ENCODE measurements at regions not wholly inside any gene's neighbourhood (a gene's known extent, or its start where the extent isn't known, plus 50 kb on each side); places are given as distances from the start of the nearest gene placed in this dataset.

- no peak for DNase-seq (ENCODE audit: low spot score)
- intact Hi-C loops (cut with DNase I) = no loop called here
Observed at GRCh38 chr4:62952366-62952765, 1456.9 kb downstream of the TECRL start.

- DNase-seq (ENCODE audit: low spot score) = no peak
- intact Hi-C loops (cut with DNase I) = no loop called here
Observed at GRCh38 chr4:62948108-62948507, 1461.1 kb downstream of the TECRL start.

- intact Hi-C loops (cut with DNase I) = no loop called here
- no peak for DNase-seq (ENCODE audit: low spot score)
Observed at GRCh38 chr4:62940229-62940628, 1469.0 kb downstream of the TECRL start.

- intact Hi-C loops (cut with DNase I) = no loop called here
- no peak for DNase-seq (ENCODE audit: low spot score)
Observed at GRCh38 chr4:62930884-62931283, 1478.4 kb downstream of the TECRL start.

- DNase-seq (ENCODE audit: low spot score) = no peak
- intact Hi-C loops (cut with DNase I) = no loop called here
Observed at GRCh38 chr4:62928483-62928882, 1480.8 kb downstream of the TECRL start.

- no peak for DNase-seq (ENCODE audit: low spot score)
- intact Hi-C loops (cut with DNase I) = no loop called here
Observed at GRCh38 chr4:62927574-62927973, 1481.7 kb downstream of the TECRL start.

GRCh38 chr4:62923783-62924182 lies 1485.5 kb downstream of the TECRL start:
- intact Hi-C loops (cut with DNase I) = no loop called here
- no peak for DNase-seq (ENCODE audit: low spot score)

- intact Hi-C loops (cut with DNase I) = no loop called here
- DNase-seq (ENCODE audit: low spot score) = no peak
Observed at GRCh38 chr4:62917649-62918048, 1491.6 kb downstream of the TECRL start.

GRCh38 chr4:62914758-62915157 lies 1494.5 kb downstream of the TECRL start:
- DNase-seq (ENCODE audit: low spot score) = no peak
- intact Hi-C loops (cut with DNase I) = no loop called here

- intact Hi-C loops (cut with DNase I) = no loop called here
- DNase-seq (ENCODE audit: low spot score) = no peak
Observed at GRCh38 chr4:62913065-62913464, 1496.2 kb downstream of the TECRL start.

GRCh38 chr4:62912531-62912930 lies 1496.7 kb downstream of the TECRL start:
- DNase-seq (ENCODE audit: low spot score) = no peak
- intact Hi-C loops (cut with DNase I) = no loop called here

- intact Hi-C loops (cut with DNase I) = no loop called here
- no peak for DNase-seq (ENCODE audit: low spot score)
Observed at GRCh38 chr4:62909238-62909637, 1500.0 kb downstream of the TECRL start.

GRCh38 chr4:62901101-62901500 lies 1508.1 kb downstream of the TECRL start:
- intact Hi-C loops (cut with DNase I) = no loop called here

GRCh38 chr4:62899646-62900364 lies 1509.4 kb downstream of the TECRL start:
- intact Hi-C loops (cut with DNase I) = no loop called here
- no peak for DNase-seq (ENCODE audit: low spot score)

More at GRCh38 chr4:62901101-62901500, 1508.1 kb downstream of the TECRL start:
- DNase-seq (ENCODE audit: low spot score) = no peak

- intact Hi-C loops (cut with DNase I) = no loop called here
- no peak for DNase-seq (ENCODE audit: low spot score)
Observed at GRCh38 chr4:62898115-62898514, 1511.1 kb downstream of the TECRL start.

GRCh38 chr4:62896721-62897120 lies 1512.5 kb downstream of the TECRL start:
- intact Hi-C loops (cut with DNase I) = no loop called here
- DNase-seq (ENCODE audit: low spot score) = no peak

GRCh38 chr4:62881901-62882300 lies 1527.3 kb downstream of the TECRL start:
- no peak for DNase-seq (ENCODE audit: low spot score)
- intact Hi-C loops (cut with DNase I) = no loop called here

- intact Hi-C loops (cut with DNase I) = no loop called here
- DNase-seq (ENCODE audit: low spot score) = no peak
Observed at GRCh38 chr4:62881210-62881609, 1528.0 kb downstream of the TECRL start.

GRCh38 chr4:62872856-62873255 lies 1536.4 kb downstream of the TECRL start:
- no peak for DNase-seq (ENCODE audit: low spot score)
- intact Hi-C loops (cut with DNase I) = no loop called here

- DNase-seq (ENCODE audit: low spot score) = no peak
- intact Hi-C loops (cut with DNase I) = no loop called here
Observed at GRCh38 chr4:62871078-62871477, 1538.2 kb downstream of the TECRL start.

GRCh38 chr4:62870451-62870850 lies 1538.8 kb downstream of the TECRL start:
- no peak for DNase-seq (ENCODE audit: low spot score)
- intact Hi-C loops (cut with DNase I) = no loop called here

GRCh38 chr4:62865261-62865660 lies 1544.0 kb downstream of the TECRL start:
- intact Hi-C loops (cut with DNase I) = no loop called here
- no peak for DNase-seq (ENCODE audit: low spot score)
